ENCODE measurements at regions not wholly inside any gene's neighbourhood (a gene's known extent, or its start where the extent isn't known, plus 50 kb on each side); places are given as distances from the start of the nearest gene placed in this dataset.

DNA sequence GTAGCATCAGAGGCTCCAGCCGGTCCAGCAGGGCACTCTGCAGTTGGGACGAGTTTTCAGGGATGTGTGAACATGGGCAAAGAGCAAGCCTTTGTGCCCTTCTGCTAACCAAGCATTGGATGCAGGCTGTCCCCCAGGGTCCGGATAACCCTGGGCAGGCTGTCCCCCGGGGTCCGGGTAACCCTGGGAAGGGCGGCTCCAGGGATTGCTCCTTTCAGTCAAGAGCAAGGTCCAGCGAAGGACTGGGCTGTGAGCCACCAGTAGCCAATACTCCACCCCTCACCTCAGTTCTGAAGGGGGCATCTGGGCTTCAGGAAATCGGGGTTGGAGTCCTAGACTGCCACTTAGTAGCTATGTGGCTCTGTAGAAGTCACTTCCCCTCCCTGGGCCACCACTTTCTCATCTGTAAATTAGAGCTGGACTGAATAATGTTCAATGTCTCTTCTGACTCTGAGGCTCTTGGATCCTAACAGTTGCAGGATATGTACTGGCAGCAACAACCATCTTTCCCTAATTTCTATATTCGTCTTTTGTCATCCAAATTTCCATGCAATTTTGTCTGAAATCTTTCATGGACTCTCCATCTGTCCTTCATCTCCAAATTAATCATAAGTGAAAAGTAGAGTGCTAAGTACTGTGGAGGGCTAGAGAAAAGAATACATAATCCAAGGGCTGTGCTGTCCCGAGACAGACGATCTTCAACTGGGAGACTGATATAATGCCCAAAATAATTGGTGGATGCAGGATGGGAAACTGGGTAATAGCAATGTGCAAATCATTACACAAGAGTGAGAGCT, 137.4 kb upstream of the NTF3 start:
- TF ChIP-seq, protein P1, sequence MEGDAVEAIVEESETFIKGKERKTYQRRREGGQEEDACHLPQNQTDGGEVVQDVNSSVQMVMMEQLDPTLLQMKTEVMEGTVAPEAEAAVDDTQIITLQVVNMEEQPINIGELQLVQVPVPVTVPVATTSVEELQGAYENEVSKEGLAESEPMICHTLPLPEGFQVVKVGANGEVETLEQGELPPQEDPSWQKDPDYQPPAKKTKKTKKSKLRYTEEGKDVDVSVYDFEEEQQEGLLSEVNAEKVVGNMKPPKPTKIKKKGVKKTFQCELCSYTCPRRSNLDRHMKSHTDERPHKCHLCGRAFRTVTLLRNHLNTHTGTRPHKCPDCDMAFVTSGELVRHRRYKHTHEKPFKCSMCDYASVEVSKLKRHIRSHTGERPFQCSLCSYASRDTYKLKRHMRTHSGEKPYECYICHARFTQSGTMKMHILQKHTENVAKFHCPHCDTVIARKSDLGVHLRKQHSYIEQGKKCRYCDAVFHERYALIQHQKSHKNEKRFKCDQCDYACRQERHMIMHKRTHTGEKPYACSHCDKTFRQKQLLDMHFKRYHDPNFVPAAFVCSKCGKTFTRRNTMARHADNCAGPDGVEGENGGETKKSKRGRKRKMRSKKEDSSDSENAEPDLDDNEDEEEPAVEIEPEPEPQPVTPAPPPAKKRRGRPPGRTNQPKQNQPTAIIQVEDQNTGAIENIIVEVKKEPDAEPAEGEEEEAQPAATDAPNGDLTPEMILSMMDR (IDR thresholded peaks at IDR 0.05): no peak
- H3K4me1 ChIP-seq (ENCODE audit: control insufficient read depth in 1 of 2, low read depth in 2 of 2): no peaks in the 10 kb centered on the region
- H3K27me3 ChIP-seq (replicated peaks; ENCODE audit: insufficient read depth): no peaks in the 10 kb centered on the region
- H3K27ac ChIP-seq: no peak overlapping the region
- no peaks in the 10 kb centered on the region for H3K9me3 ChIP-seq
- no peak overlapping the region for H3K4me3 ChIP-seq
- DNase-seq (ENCODE audit: low spot score) (no peak), ATAC-seq (ENCODE audit: insufficient number of reproducible peaks, low FRiP score, low read depth) (no peak)
- no peaks in the 10 kb centered on the region for H3K36me3 ChIP-seq

DNA sequence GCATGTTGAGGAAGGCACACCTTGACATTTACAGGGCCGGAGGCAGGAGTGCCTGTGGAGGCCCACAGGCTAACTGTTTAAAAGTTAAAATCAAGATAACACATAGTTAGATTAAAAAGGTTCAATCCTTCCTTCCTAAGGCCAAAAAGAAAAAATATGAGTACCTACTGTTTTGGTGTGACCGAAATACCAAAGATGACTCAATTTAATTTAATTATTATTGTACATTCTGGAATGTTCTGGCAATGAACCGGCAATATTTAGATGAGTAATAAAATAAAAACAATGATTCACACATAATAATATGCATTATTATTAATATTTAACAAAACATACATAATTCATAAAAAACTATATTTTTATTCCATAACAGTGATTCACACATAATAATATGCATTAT, 136.8 kb upstream of the NTF3 start:
- no peak overlapping the region for H3K27ac ChIP-seq
- H3K4me3 ChIP-seq: no peak overlapping the region
- H3K4me1 ChIP-seq (ENCODE audit: control insufficient read depth in 1 of 2, low read depth in 2 of 2): no peaks in the 10 kb centered on the region
- H3K27me3 ChIP-seq (replicated peaks; ENCODE audit: insufficient read depth): no peaks in the 10 kb centered on the region
- DNase-seq (ENCODE audit: low spot score): no peak
- no peaks in the 10 kb centered on the region for H3K36me3 ChIP-seq
- no peak for ATAC-seq (ENCODE audit: insufficient number of reproducible peaks, low FRiP score, low read depth)
- no peaks in the 10 kb centered on the region for H3K9me3 ChIP-seq
- TF ChIP-seq, protein P1 (IDR thresholded peaks at IDR 0.05): no peak

DNA sequence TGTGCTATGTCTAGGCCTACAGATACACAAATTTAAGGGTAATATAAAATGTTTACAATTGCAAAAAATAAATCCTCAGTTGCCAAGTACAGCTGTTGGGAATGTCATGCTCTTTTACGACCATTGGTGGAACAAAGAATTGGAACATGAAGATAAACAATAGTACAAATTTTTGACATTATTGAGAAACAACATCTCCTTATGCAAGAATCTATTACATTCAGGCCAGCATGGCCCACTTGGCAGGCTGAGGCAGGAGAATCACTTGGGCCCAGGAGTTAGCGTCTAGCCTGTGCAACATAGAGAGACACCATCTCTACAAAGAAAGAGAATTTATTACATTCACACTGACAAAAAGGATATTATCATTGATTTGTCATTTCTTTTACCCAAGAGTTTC, 135.9 kb upstream of the NTF3 start:
- TF ChIP-seq, protein P1 (IDR thresholded peaks at IDR 0.05): no peak
- no peaks in the 10 kb centered on the region for H3K9me3 ChIP-seq
- no peaks in the 10 kb centered on the region for H3K27me3 ChIP-seq (replicated peaks; ENCODE audit: insufficient read depth)
- no peaks in the 10 kb centered on the region for H3K4me1 ChIP-seq (ENCODE audit: control insufficient read depth in 1 of 2, low read depth in 2 of 2)
- DNase-seq (ENCODE audit: low spot score) (no peak), ATAC-seq (ENCODE audit: insufficient number of reproducible peaks, low FRiP score, low read depth) (no peak)
- no peaks in the 10 kb centered on the region for H3K36me3 ChIP-seq
- H3K4me3 ChIP-seq: no peak overlapping the region
- H3K27ac ChIP-seq: no peak overlapping the region

DNA sequence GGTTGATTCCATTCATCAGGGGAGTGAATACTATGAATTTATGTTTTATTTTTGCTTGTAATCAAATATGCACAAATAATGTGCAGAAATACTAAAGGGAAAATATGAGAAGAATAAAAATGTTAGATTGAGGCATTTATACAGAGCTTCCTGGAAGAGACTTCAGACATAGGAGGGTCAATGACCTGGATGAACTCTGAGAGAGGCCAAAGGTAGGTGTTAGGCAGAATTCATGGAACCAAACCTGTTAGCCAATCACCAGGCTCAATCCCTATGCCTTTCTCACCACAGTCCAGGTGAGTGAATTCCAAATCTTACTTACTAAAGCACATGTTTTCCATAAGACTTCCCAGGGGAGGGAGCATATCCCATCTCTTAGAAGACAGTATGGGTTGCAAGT, 130.4 kb upstream of the NTF3 start:
- H3K27ac ChIP-seq: no peak overlapping the region
- DNase-seq (ENCODE audit: low spot score): no peak
- H3K36me3 ChIP-seq: no peaks in the 10 kb centered on the region
- H3K27me3 ChIP-seq (replicated peaks; ENCODE audit: insufficient read depth): no peaks in the 10 kb centered on the region
- H3K9me3 ChIP-seq: no peaks in the 10 kb centered on the region
- ATAC-seq (ENCODE audit: insufficient number of reproducible peaks, low FRiP score, low read depth): no peak
- TF ChIP-seq, protein P1 (IDR thresholded peaks at IDR 0.05): no peak
- no peaks in the 10 kb centered on the region for H3K4me1 ChIP-seq (ENCODE audit: control insufficient read depth in 1 of 2, low read depth in 2 of 2)
- H3K4me3 ChIP-seq: no peak overlapping the region

DNA sequence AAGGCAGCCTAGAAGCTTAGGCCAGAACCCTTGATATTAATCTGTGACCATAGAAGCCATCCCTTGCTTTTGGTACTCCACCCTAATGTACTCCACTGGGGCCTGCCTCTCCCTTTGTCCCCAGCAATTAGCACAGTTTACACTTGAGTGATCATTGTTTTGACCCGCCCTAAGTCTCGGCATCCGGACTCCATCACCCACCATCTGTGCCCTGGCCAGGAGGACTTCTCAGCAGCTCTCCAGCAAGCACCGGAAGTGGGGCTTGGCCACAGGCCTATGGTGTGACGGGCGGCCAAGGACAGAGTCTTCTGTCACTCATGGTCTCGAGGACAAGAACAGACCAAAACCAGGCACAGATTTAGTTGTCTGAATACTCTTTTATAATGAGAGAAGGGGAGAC, 126.5 kb upstream of the NTF3 start:
- no peaks in the 10 kb centered on the region for H3K27me3 ChIP-seq (replicated peaks; ENCODE audit: insufficient read depth)
- H3K36me3 ChIP-seq: no peaks in the 10 kb centered on the region
- H3K9me3 ChIP-seq: no peaks in the 10 kb centered on the region
- ATAC-seq (ENCODE audit: insufficient number of reproducible peaks, low FRiP score, low read depth) (no peak), DNase-seq (ENCODE audit: low spot score) (no peak)
- TF ChIP-seq, protein P1 (IDR thresholded peaks at IDR 0.05): no peak
- peaks cover 0 to 5% of the 10 kb centered on the region in 2 donors for H3K4me1 ChIP-seq (ENCODE audit: control insufficient read depth in 1 of 2, low read depth in 2 of 2)
- H3K27ac ChIP-seq: no peak overlapping the region
- H3K4me3 ChIP-seq: no peak overlapping the region

Measured in thoracic aorta (tissue), 2 donors.